K562 (cell line): ENCODE measurements at regions not wholly inside any gene's neighbourhood (a gene's known extent, or its start where the extent isn't known, plus 50 kb on each side); places are given as distances from the start of the nearest gene placed in this dataset.
A peak's percentile ranks its signal among the peaks of the same experiment; 100 is the strongest.

Experiments
- ATAC-seq: fragments of 200-7000 bp; cut with Tn5 transposase; 3 replicates; pipeline ENCODE4 v1.9.1; 2020; ENCODE audit warnings: moderate library complexity
- BruUV-seq: library from RNA; stranded (reverse); fragments of 400-500 nt; replicated peaks from 2 replicates; lab custom pipeline; 2021; lab: Mats Ljungman, UMichigan
- CTCF ChIA-PET: fragments of 300-600 bp; formaldehyde crosslinking; extraction: SDS; loops from one replicate; lab custom pipeline; 2021; ENCODE audit warnings: low intra/inter-chr PET ratio; lab: Yijun Ruan, JAX
- POLR2A ChIA-PET: fragments of 300-600, 350-650 bp; sonication (Branson Sonifier 250); formaldehyde crosslinking; extraction: SDS; loops from one replicate; lab custom pipeline; 2021; ENCODE audit warnings: antibody characterized with exemption, inconsistent platforms; lab: Yijun Ruan, JAX
- DNase-seq, 4 experiments: peaks; one replicate each; pipeline versions ENCODE4 v3.0.0 to v3.0.0-alpha.2; 2011 to 2018; ENCODE audit warnings: low spot score in 3 of 4, mixed read lengths in 3 of 4; ENCODE audit errors: extremely low read depth in 1 of 4
- FAIRE-seq: peaks from 2 replicates; lab custom pipeline; 2011; peaks lifted over from hg19 to GRCh38; lab: Jason Lieb, UNC
- H2AFZ ChIP-seq: 2 replicates; pipeline ENCODE4 v1.6.0; 2011; ENCODE audit warnings: low read depth, low read length, control low read depth, inconsistent platforms
- H3K27ac ChIP-seq: fragments of 200-600 bp; 3 replicates; pipeline ENCODE4 v1.8.0; 2011; ENCODE audit warnings: low read depth, mild to moderate bottlenecking, control low read depth, inconsistent platforms, low read length, moderate library complexity, mixed read lengths; ENCODE audit errors: extremely low read depth
- H3K27me3 ChIP-seq, 2 experiments: fragments of 300-600 bp in 1 of 2; 2 replicates in 1 of 2; 3 replicates in 1 of 2; pipeline versions ENCODE4 v1.6.0 to v1.8.0; 2011; ENCODE audit warnings: inconsistent platforms in 2 of 2, low read length in 2 of 2, mild to moderate bottlenecking in 1 of 2, mixed read lengths in 1 of 2, moderate library complexity in 1 of 2; ENCODE audit not compliant: control insufficient read depth in 2 of 2, insufficient read depth in 2 of 2
- H3K36me3 ChIP-seq: fragments of 300-600 bp; 3 replicates; pipeline ENCODE4 v1.8.0; 2011; ENCODE audit warnings: mild to moderate bottlenecking, low read length, inconsistent platforms; ENCODE audit not compliant: control insufficient read depth, insufficient read depth
- H3K4me1 ChIP-seq, 2 experiments: fragments of 200-600 bp in 1 of 2; replicated peaks in 1 of 2; 2 replicates in 1 of 2; 3 replicates in 1 of 2; pipeline versions ENCODE4 v1.5.1 to v1.8.0; 2011; ENCODE audit warnings: inconsistent platforms in 2 of 2, low read length in 2 of 2, mild to moderate bottlenecking in 1 of 2, mixed read lengths in 1 of 2, moderate library complexity in 1 of 2; ENCODE audit not compliant: control insufficient read depth in 2 of 2, insufficient read depth in 2 of 2
- H3K4me2 ChIP-seq: 2 replicates; pipeline ENCODE4 v1.6.1; 2011; ENCODE audit warnings: low read length, control low read depth, inconsistent platforms, mixed read lengths; ENCODE audit not compliant: insufficient read depth
- H3K4me3 ChIP-seq: fragments of 200-600 bp; sonication (generic), shearing (Covaris generic); 2 replicates; pipeline ENCODE4 v1.5.1; 2016; ENCODE audit warnings: control low read depth, inconsistent platforms
- H3K79me2 ChIP-seq: fragments of 200-600 bp; 3 replicates; pipeline ENCODE4 v1.8.0; 2011; ENCODE audit warnings: low read length, inconsistent platforms; ENCODE audit not compliant: control insufficient read depth, insufficient read depth
- H3K9ac ChIP-seq, 2 experiments: 2 replicates each; pipeline versions ENCODE4 v1.6.0 to v1.6.1; 2011; ENCODE audit warnings: low read depth in 2 of 2, low read length in 2 of 2, control low read depth in 1 of 2, inconsistent platforms in 1 of 2, mild to moderate bottlenecking in 1 of 2, mixed read lengths in 1 of 2; ENCODE audit not compliant: insufficient read depth in 1 of 2
- H3K9me1 ChIP-seq: one replicate; pipeline ENCODE4 v1.6.0; 2011; ENCODE audit warnings: inconsistent platforms, mild to moderate bottlenecking, low read length, moderate library complexity; ENCODE audit not compliant: control insufficient read depth, insufficient read depth
- H3K9me3 ChIP-seq: replicated peaks from 2 replicates; pipeline ENCODE4 v1.5.1; 2011; ENCODE audit warnings: low read depth, low read length, inconsistent platforms; ENCODE audit not compliant: control insufficient read depth, insufficient read depth
- H4K20me1 ChIP-seq: replicated peaks from 2 replicates; pipeline ENCODE4 v1.6.1; 2011; ENCODE audit warnings: low read length, inconsistent platforms, mixed read lengths; ENCODE audit not compliant: control insufficient read depth, insufficient read depth
- CBFA2T2 ChIP-seq: fragments of 450-650 bp; conservative IDR thresholded peaks from 2 replicates; pipeline ENCODE4 v1.6.1; 2017; ENCODE audit warnings: mild to moderate bottlenecking
- E2F3 ChIP-seq: fragments of 250-450 bp; sonication (Bioruptor Pico); IDR thresholded peaks from 2 replicates; pipeline ENCODE4 v1.4.0; 2020; ENCODE audit warnings: mild to moderate bottlenecking
- JUN ChIP-seq, 2 experiments: sonication (generic) in 1 of 2; formaldehyde crosslinking in 1 of 2; IDR thresholded peaks; 2 replicates each; pipeline versions ENCODE4 v1.6.1 to v1.8.0; 2012 to 2022; ENCODE audit warnings: borderline replicate concordance in 2 of 2, mild to moderate bottlenecking in 2 of 2, improper control_type of control experiment in 1 of 2, low read depth in 1 of 2, low read length in 1 of 2, missing genetic modification reagents in 1 of 2
- NR2C2 ChIP-seq, 2 experiments: fragments of 200-800 bp in 1 of 2; sonication (Bioruptor generic) in 1 of 2; sonication (generic) in 1 of 2; formaldehyde crosslinking in 1 of 2; IDR thresholded peaks; 2 replicates each; pipeline versions ENCODE4 v1.6.1 to v1.8.0; 2016 to 2022; ENCODE audit warnings: mild to moderate bottlenecking in 1 of 2, missing compliant biosample characterization in 1 of 2, missing genetic modification characterization in 1 of 2, missing genetic modification reagents in 1 of 2
- RFX1 ChIP-seq: fragments of 450-650 bp; IDR thresholded peaks from 2 replicates; pipeline ENCODE4 v1.6.1; 2016; ENCODE audit warnings: mild to moderate bottlenecking, moderate library complexity
- SP1 ChIP-seq: sonication (generic); formaldehyde crosslinking; IDR thresholded peaks from 2 replicates; pipeline ENCODE4 v1.8.1; 2022; ENCODE audit warnings: mild to moderate bottlenecking, missing genetic modification reagents
- SREBF1 ChIP-seq: fragments of 150-350 bp; IDR thresholded peaks from 2 replicates; pipeline ENCODE4 v1.6.1; 2014; ENCODE audit warnings: antibody characterized with exemption, low read depth, low read length, borderline replicate concordance
- TAL1 ChIP-seq: fragments of 450-650 bp; IDR thresholded peaks from 2 replicates; pipeline ENCODE4 v1.6.1; 2016; ENCODE audit warnings: mild to moderate bottlenecking
- USF2 ChIP-seq: sonication (generic); formaldehyde crosslinking; IDR thresholded peaks from 2 replicates; pipeline ENCODE4 v1.5.0; 2020; ENCODE audit warnings: missing genetic modification reagents
- ZNF24 ChIP-seq: fragments of 450-650 bp; IDR thresholded peaks from 2 replicates; pipeline ENCODE4 v1.6.1; 2016
- ZNF766 ChIP-seq: fragments of 200-800 bp; sonication (Bioruptor generic); conservative IDR thresholded peaks from 2 replicates; pipeline ENCODE4 v1.6.1; 2016; ENCODE audit warnings: missing genetic modification characterization, missing compliant biosample characterization
- WGBS: fragments of 100-300 bp; shearing (Covaris generic); methylation state at CpG from one replicate; pipeline ENCODE4 v1.1.6; 2016; ENCODE audit warnings: low coverage, mixed read lengths; ENCODE audit not compliant: insufficient coverage; ENCODE audit errors: missing lambda C conversion rate; 5-methylcytosine and 5-hydroxymethylcytosine counted together
- in situ Hi-C: fragments of 300-500 bp; cut with MboI; formaldehyde crosslinking; loops from 4 replicates; pipeline ENCODE4 v1.15.0; 2018; ENCODE audit warnings: inconsistent platforms, mixed read lengths
- intact Hi-C: fragments of 100-400 bp; cut with micrococcal nuclease; formaldehyde crosslinking; loops from 2 replicates; pipeline ENCODE4 v1.14.2; 2022
- TF ChIP-seq, protein P1 (sequence below): sonication (generic); formaldehyde crosslinking; IDR thresholded peaks from 2 replicates; pipeline ENCODE4 v1.8.1; 2022; ENCODE audit warnings: missing genetic modification reagents
- TF ChIP-seq, protein P2 (sequence below): sonication (generic); formaldehyde crosslinking; IDR thresholded peaks from 2 replicates; pipeline ENCODE4 v1.9.0; 2022; ENCODE audit warnings: mild to moderate bottlenecking, missing genetic modification reagents

DNA sequence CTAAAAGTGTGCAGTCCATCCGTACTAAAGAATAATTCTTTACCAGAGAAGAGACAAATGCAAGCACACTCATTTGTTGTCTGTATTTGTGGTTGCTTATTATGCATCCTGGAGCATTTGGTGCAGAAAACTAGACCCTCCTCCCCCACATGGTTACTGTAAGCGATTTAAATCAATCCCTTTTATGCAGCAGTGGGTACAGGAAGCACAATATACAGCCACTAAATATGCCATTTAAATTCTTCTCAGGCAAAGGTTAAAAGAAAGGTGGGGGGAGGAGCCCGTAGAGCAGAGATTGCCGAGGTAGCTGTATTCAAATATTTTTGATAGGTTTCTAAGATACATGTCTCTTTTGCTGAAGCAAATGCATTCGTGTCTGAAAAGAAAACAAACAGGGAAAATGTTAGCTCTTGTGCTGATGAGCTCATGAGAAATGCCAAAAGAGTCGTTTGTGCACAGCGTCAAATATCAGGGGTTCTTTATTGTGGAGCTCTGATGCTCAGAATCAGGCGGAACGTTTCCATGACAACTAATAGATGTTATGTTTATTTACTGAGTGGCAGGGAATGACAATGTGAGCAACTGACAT is 131.3 kb upstream of the NPVF start:
- Histone ChIP-seq H3K27me3 (no peaks in the 10 kb centered on the region; a peak in 2 of 5 replicates), H3K9me1 (no peaks in the 10 kb centered on the region), H3K4me2 (no peak overlapping the region), H3K27ac (no peak overlapping the region), H2AFZ (no peak overlapping the region), H3K9ac (no peak overlapping the region), H3K4me3 (no peak overlapping the region), H4K20me1 (no peaks in the 10 kb centered on the region), H3K36me3 (no peaks in the 10 kb centered on the region), H3K9me3 (no peaks in the 10 kb centered on the region), H3K79me2 (no peaks in the 10 kb centered on the region), H3K4me1 (no peaks in the 10 kb centered on the region)
- TF ChIP-seq RFX1 (peak; percentile 60), SP1 (no peak)
- ChIA-PET POLR2A (interaction anchor here (0.7 to 1.4 kb wide), 3 partner anchors 18 to 141 kb away, joined by 3 to 4 read pairs (median 3); no protein-coding TSS in a partner anchor), CTCF (no interaction called here)
- no TSS peak for BruUV-seq
- intact Hi-C loops = no loop called here
- 3% methylated on average over 9 of the region's 9 CpGs for WGBS
- DNase-seq = no peak
- ATAC-seq = no peak
- in situ Hi-C loops = no loop called here
- FAIRE-seq = no peak

DNA sequence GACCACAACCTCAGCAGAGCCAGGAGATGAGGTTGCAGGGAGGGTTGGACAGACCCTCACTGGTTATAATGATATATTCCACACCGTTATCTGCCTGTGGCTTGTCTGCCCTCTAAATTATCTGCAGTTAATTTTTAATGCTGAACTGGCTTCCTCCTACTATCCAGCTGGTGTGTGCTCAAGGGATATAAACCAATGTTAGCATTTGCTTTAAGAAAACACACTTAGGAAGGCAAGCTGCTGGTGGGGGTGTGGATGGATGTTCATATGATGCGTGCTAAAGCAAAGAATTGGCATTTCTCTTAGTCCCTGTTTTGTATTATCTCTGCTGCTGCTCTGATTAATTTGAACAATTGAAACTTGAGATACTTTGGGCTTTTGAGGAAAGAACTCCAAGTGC is 132.2 kb upstream of the NPVF start:
- Histone ChIP-seq H4K20me1 (no peaks in the 10 kb centered on the region), H3K27ac (no peak overlapping the region), H3K27me3 (no peaks in the 10 kb centered on the region; a peak in 1 of 5 replicates), H3K79me2 (no peaks in the 10 kb centered on the region), H3K4me1 (no peaks in the 10 kb centered on the region), H2AFZ (no peak overlapping the region), H3K9ac (no peak overlapping the region), H3K4me2 (no peak overlapping the region), H3K36me3 (no peaks in the 10 kb centered on the region), H3K4me3 (no peak overlapping the region), H3K9me3 (no peaks in the 10 kb centered on the region), H3K9me1 (no peaks in the 10 kb centered on the region)
- 4% methylated on average over 2 of the region's 2 CpGs for WGBS
- ChIA-PET POLR2A (interaction anchor here (1.4 kb wide), 1 partner anchor 19 kb away, joined by 3 read pairs; no protein-coding TSS in a partner anchor), CTCF (no interaction called here)
- intact Hi-C loops (no loop called here), in situ Hi-C loops (no loop called here)
- no peak for ATAC-seq
- FAIRE-seq = no peak
- DNase-seq = no peak
- no TSS peak for BruUV-seq
- TF ChIP-seq JUN (IDR thresholded peaks at IDR 0.05; ENCODE audit: borderline replicate concordance, low read depth, low read length) (no peak), JUN (CRISPR knock-in tag; IDR thresholded peaks at IDR 0.05; ENCODE audit: borderline replicate concordance) (no peak), ZNF24 (no peak), USF2 (CRISPR knock-in tag) (no peak), RFX1 (no peak), NR2C2 (CRISPR knock-in tag; IDR thresholded peaks at IDR 0.05) (no peak), NR2C2 (tag; IDR thresholded peaks at IDR 0.05) (no peak), SREBF1 (no peak), E2F3 (CRISPR knock-in tag) (no peak), ZNF766 (CRISPR knock-in tag) (no peak), CBFA2T2 (no peak), TAL1 (no peak)
- TF ChIP-seq, protein P1, sequence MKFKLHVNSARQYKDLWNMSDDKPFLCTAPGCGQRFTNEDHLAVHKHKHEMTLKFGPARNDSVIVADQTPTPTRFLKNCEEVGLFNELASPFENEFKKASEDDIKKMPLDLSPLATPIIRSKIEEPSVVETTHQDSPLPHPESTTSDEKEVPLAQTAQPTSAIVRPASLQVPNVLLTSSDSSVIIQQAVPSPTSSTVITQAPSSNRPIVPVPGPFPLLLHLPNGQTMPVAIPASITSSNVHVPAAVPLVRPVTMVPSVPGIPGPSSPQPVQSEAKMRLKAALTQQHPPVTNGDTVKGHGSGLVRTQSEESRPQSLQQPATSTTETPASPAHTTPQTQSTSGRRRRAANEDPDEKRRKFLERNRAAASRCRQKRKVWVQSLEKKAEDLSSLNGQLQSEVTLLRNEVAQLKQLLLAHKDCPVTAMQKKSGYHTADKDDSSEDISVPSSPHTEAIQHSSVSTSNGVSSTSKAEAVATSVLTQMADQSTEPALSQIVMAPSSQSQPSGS (CRISPR knock-in tag) = no peak
- TF ChIP-seq, protein P2, sequence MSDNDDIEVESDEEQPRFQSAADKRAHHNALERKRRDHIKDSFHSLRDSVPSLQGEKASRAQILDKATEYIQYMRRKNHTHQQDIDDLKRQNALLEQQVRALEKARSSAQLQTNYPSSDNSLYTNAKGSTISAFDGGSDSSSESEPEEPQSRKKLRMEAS = no peak
